Duodenal mucosa (tissue), 2 donors: ENCODE measurements at regions not wholly inside any gene's neighbourhood (a gene's known extent, or its start where the extent isn't known, plus 50 kb on each side); places are given as distances from the start of the nearest gene placed in this dataset.

Experiments
- H3K27ac ChIP-seq: one replicate; pipeline ENCODE4 v1.7.0; 2013; ENCODE audit warnings: low read depth, low read length
- H3K27me3 ChIP-seq, 2 donors: one replicate each; pipeline ENCODE4 v1.7.0; 2013; ENCODE audit warnings: low read length in 2 of 2, control low read depth in 1 of 2; ENCODE audit not compliant: insufficient read depth in 2 of 2, control insufficient read depth in 1 of 2
- H3K36me3 ChIP-seq, 2 donors: one replicate each; pipeline ENCODE4 v1.7.0; 2013; ENCODE audit warnings: low read length in 2 of 2, control low read depth in 1 of 2; ENCODE audit not compliant: insufficient read depth in 2 of 2, control insufficient read depth in 1 of 2
- H3K4me1 ChIP-seq, 2 donors: one replicate each; pipeline ENCODE4 v1.7.0; 2013; ENCODE audit warnings: low read length in 2 of 2, control low read depth in 1 of 2; ENCODE audit not compliant: insufficient read depth in 2 of 2, control insufficient read depth in 1 of 2
- H3K4me3 ChIP-seq, 2 donors: one replicate each; pipeline ENCODE4 v1.7.0; 2013; ENCODE audit warnings: low read length in 2 of 2, low read depth in 1 of 2
- H3K9ac ChIP-seq, 2 donors: one replicate each; pipeline ENCODE4 v1.7.0; 2013; ENCODE audit warnings: low read length in 2 of 2, low read depth in 1 of 2
- H3K9me3 ChIP-seq, 2 donors: one replicate each; pipeline ENCODE4 v1.7.0; 2013; ENCODE audit warnings: low read length in 2 of 2, control low read depth in 1 of 2; ENCODE audit not compliant: control insufficient read depth in 1 of 2

DNA sequence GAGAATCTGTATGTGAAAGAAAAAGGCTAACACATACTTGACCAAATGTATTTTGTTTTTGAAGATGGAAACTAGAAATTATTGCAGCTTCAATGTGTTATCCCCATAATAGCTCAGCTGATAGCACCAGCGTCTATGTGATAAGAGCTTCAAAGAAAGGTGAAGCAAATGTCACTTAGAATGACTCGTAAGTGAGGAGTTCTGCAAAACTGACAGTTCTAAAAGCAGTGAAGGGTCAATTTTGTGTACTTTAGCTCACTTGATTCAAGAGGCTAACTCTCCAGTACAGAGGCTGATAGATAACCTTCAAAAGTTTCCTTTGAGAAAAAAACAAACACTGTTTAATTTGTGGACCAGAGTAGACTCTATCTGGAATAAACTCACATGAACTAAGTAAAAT lies 87.2 kb upstream of the CARD18 start:
- peaks cover 0 to 4% of the 10 kb centered on the region in 2 donors for H3K4me1 ChIP-seq
- H3K27me3 ChIP-seq = no peaks in the 10 kb centered on the region
- H3K27ac ChIP-seq = no peak overlapping the region
- H3K9me3 ChIP-seq = no peaks in the 10 kb centered on the region
- H3K9ac ChIP-seq = no peak overlapping the region
- H3K4me3 ChIP-seq = no peak overlapping the region
- no peaks in the 10 kb centered on the region for H3K36me3 ChIP-seq

DNA sequence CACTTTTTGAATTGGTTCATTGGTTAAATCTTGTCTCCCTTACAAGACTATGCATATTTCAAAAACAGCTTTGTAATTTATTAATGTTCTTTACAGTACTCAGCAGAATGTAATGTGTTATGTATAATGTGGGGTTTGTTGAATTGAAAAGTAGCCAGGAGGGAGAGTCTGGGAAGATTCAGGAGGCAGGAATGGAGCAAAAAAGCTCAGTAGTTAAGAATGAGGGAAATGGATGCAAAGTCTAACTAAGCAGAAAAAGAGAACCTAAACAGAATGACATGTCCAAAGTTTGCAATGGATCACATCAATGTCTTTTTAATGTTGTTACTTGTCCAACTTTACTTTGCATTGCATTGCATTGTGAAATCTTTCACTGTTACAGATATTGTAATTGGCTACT lies 86.5 kb upstream of the CARD18 start:
- no peak overlapping the region for H3K9ac ChIP-seq
- H3K4me3 ChIP-seq = no peak overlapping the region
- H3K9me3 ChIP-seq = no peaks in the 10 kb centered on the region
- no peak overlapping the region for H3K27ac ChIP-seq
- H3K36me3 ChIP-seq = no peaks in the 10 kb centered on the region
- H3K4me1 ChIP-seq = peaks cover 0 to 4% of the 10 kb centered on the region in 2 donors
- H3K27me3 ChIP-seq = no peaks in the 10 kb centered on the region

DNA sequence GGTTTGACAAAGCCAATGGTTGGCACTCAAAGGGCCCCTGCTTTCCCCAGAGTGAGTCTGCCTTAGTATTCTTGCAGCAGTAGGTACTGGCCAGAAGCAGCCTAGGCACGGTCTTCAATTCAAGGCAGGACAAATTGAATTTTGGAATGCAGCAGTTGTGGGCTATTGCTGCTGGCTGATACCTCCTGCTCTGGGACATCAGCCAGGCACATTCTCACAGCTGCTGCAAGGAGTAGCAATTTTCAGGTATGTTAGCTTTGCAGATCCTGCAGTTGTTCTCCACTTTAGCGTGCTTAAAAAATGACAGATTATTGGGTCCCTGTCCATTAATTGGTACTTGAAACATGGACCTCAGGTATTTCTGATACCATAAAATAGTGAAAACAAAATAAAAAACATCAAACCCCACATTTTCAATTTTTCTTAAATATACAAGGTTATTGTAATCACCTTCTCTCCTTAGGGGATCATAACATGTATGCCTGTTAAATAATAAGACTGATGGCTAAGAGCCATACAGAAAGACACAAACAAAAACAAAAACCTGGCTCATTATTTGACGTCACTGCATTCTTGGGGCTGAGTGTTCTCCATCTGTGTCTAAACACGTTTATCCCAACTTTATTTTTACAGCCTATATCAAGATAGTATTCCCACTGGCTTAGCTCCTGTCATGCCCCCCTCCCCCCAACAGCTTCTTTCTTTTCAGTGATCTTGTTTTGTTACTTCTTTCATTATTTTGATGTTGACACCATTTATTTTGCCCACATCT lies 85.1 kb upstream of the CARD18 start:
- no peaks in the 10 kb centered on the region for H3K36me3 ChIP-seq
- no peak overlapping the region for H3K9ac ChIP-seq
- H3K27ac ChIP-seq = no peak overlapping the region
- no peaks in the 10 kb centered on the region for H3K4me1 ChIP-seq
- H3K27me3 ChIP-seq = no peaks in the 10 kb centered on the region
- no peaks in the 10 kb centered on the region for H3K9me3 ChIP-seq
- H3K4me3 ChIP-seq = no peak overlapping the region

DNA sequence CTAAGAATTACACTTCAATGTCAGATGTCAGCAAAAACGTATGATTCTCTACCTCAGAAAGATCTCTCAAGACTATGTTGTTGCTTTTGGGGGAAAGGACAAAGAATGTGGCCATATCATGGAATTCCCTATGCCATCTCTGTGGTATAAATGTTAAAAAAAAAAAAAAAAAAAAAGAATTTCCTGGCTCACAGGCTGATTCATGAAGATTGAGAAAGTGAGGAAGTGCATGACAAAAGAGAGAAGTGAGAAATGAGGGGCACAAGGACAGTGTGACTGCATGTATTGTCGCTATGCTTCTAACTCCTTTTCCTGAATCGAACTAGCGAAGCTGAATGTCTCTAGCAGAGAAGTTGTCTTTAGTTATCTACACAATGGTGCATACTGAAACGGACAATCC lies 80.6 kb upstream of the CARD18 start:
- no peaks in the 10 kb centered on the region for H3K4me1 ChIP-seq
- no peaks in the 10 kb centered on the region for H3K36me3 ChIP-seq
- H3K9ac ChIP-seq = no peak overlapping the region
- H3K4me3 ChIP-seq = no peak overlapping the region
- no peaks in the 10 kb centered on the region for H3K27me3 ChIP-seq
- H3K27ac ChIP-seq = no peak overlapping the region
- no peaks in the 10 kb centered on the region for H3K9me3 ChIP-seq

DNA sequence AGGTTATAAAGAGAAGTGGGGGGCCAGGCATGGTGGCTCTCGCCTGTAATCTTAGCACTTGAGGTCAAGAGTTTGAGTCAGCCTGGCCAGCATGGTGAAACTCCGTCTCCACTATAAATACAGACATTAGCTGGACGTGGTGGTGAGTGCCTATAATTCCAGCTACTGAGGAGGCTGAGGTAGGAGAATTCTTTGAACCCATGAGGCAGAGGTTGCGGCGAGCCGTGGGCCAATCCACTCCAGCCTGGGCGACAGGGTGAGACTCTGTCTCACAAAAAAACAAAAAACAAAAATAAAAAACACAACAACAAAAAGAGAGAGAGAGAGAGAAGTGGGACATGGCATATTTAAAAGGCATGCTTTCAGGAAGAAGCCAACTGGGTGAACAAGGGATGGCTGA lies 80.1 kb upstream of the CARD18 start:
- H3K27ac ChIP-seq = no peak overlapping the region

DNA sequence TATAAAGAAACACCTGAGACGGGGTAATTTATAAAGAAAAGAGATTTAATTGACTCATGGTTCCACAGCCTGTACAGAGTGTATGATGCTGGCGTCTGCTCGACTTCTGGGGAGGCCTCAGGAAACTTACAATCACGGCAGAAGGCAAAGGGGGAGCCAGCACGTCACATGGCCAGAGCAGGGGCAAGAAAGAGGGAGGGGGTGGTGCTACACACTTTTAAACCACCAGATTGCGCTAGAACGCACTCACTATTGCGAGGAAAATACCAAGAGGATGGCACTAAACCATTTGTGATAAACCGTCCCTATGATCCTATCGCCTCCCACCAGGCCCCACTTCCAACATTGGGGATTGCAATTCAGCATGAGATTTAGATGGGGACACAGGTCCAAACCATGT lies 79.7 kb upstream of the CARD18 start:
- Histone ChIP-seq H3K4me3 (no peak overlapping the region), H3K9me3 (no peaks in the 10 kb centered on the region), H3K36me3 (no peaks in the 10 kb centered on the region), H3K4me1 (no peaks in the 10 kb centered on the region), H3K9ac (no peak overlapping the region), H3K27me3 (no peaks in the 10 kb centered on the region), H3K27ac (no peak overlapping the region)

More for the DNA sequence above, 80.1 kb upstream of the CARD18 start:
- no peak overlapping the region for H3K4me3 ChIP-seq
- H3K36me3 ChIP-seq = no peaks in the 10 kb centered on the region
- H3K9me3 ChIP-seq = no peaks in the 10 kb centered on the region
- no peak overlapping the region for H3K9ac ChIP-seq
- H3K4me1 ChIP-seq = no peaks in the 10 kb centered on the region
- H3K27me3 ChIP-seq = no peaks in the 10 kb centered on the region

DNA sequence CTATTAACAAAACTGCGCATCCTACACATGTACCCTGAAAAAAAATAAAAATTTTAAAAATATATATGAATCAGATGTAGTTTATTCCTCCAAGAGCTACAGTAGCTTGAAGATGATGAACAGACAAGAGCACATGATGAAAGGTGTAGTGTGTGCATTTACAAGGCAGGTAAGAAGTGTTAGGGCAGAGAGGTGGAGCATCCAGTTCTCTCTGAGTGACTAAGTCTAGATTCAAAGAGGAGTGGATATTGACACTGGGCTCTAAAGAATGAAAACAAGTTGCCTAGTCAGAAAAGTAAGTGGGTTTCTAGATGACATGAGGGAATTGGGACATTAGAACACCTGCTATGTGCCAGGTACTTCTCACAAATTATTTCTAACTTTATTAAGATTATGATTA lies 76.0 kb upstream of the CARD18 start:
- H3K27ac ChIP-seq = no peak overlapping the region
- H3K9me3 ChIP-seq = no peaks in the 10 kb centered on the region
- H3K4me3 ChIP-seq = no peak overlapping the region
- H3K27me3 ChIP-seq = no peaks in the 10 kb centered on the region
- H3K4me1 ChIP-seq = no peaks in the 10 kb centered on the region
- no peak overlapping the region for H3K9ac ChIP-seq
- no peaks in the 10 kb centered on the region for H3K36me3 ChIP-seq

DNA sequence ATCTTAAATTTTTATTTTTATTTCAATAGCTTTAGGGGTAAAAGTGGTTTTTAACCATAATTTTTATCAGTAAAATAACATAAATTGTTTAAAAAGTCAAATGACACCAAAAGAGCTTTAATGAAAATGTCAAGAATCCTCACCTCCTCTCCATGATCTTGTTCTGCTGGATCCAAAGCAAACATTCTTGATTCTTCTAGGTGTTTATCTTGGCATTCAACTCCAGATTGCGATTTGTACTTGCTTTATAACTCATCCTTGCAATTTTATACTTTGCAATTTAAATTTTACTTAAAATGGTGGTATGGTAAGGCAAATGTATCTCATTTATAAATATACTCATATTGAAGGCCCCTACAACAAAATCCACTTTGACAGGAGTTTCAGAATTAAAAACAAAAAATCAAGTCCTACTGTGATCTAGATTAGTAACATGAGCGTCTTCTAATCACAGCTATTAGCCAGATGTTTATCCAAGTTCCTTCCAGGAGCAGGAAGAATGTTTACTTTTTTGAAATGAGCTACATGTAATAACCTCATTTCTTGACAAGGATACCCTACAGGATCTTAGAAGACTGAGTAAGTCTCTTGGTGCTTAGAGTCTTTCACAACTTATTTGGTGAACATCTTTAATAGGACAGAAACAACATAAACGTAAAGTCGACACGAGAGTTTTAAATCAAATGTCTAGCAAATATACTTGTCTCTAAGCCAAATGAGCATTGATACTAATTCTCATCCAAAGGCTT lies 72.4 kb upstream of the CARD18 start:
- H3K27ac ChIP-seq = no peak overlapping the region
- no peak overlapping the region for H3K9ac ChIP-seq
- no peaks in the 10 kb centered on the region for H3K9me3 ChIP-seq
- H3K36me3 ChIP-seq = no peaks in the 10 kb centered on the region
- no peaks in the 10 kb centered on the region for H3K27me3 ChIP-seq
- H3K4me1 ChIP-seq = no peaks in the 10 kb centered on the region
- no peak overlapping the region for H3K4me3 ChIP-seq

DNA sequence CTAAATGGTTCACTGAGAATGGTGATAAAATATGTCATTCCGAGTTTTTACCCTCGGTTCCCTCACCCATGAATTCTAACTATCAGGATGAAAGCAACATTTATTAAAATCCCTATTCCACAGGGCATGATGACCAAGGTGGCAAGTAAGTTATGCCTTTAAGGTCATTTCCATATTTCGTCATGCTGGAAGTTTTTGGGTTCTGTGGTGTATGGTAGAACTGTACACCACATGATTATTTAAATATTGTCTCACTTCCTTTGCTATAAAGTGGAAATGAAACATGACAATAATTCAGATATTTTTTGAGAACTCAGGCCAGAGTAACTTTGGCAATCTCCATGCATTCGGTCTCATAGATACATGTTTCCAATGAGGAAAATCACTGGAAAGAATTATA lies 68.5 kb upstream of the CARD18 start:
- Histone ChIP-seq H3K4me1 (peaks cover 6 to 7% of the 10 kb centered on the region in 2 donors), H3K27me3 (no peaks in the 10 kb centered on the region), H3K36me3 (no peaks in the 10 kb centered on the region), H3K4me3 (no peak overlapping the region), H3K9me3 (no peaks in the 10 kb centered on the region), H3K9ac (no peak overlapping the region), H3K27ac (no peak overlapping the region)

DNA sequence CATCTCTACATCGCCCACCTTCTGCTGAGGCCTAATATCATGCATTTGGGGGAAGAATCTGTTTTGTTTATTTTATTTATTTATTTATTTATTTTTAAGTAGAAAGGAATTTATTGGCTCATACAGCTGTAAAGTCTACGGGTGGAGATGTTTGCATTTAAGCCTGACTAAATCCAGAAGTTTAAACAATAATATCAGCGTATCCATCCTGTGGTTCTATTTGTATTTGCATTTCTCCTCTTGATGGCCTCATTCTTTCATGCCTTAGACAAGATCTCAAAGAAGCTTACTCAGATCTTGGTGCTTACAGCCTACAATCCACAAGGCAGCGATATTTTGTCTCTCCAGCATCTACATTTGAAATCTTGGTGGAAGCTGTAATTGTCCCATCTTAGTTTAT lies 67.1 kb upstream of the CARD18 start:
- H3K9ac ChIP-seq = no peak overlapping the region
- H3K36me3 ChIP-seq = no peaks in the 10 kb centered on the region
- H3K4me3 ChIP-seq = no peak overlapping the region
- H3K9me3 ChIP-seq = no peaks in the 10 kb centered on the region
- H3K27ac ChIP-seq = no peak overlapping the region
- H3K4me1 ChIP-seq = peaks cover 13 to 20% of the 10 kb centered on the region in 2 donors
- no peaks in the 10 kb centered on the region for H3K27me3 ChIP-seq
